ENCODE measurements at regions not wholly inside any gene's neighbourhood (a gene's known extent, or its start where the extent isn't known, plus 50 kb on each side); places are given as distances from the start of the nearest gene placed in this dataset.

DNA sequence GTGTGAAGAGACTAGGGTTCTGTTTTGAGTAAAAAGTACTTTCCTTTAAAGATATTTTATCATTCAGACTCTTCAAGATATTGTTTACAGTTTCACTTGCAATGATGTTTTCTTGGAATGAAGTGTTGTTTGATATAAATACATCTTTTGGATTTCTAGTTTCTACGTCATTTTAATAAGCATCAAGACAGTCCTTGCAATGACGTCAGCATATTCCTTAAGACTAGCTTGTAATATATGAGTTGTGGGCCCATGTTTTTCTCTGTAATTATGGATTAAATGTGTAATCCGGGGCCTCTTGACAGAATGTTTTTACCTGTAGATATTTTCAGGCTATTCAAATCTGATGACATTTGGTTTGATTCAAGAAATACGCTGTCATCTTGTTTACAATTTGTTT is 66.1 kb downstream of the RBMX2 start:
- POLR2A ChIA-PET, result no interaction called here
- H3K4me1 Mint-ChIP-seq (ENCODE audit: low read depth), result no peaks in the 10 kb centered on the region

DNA sequence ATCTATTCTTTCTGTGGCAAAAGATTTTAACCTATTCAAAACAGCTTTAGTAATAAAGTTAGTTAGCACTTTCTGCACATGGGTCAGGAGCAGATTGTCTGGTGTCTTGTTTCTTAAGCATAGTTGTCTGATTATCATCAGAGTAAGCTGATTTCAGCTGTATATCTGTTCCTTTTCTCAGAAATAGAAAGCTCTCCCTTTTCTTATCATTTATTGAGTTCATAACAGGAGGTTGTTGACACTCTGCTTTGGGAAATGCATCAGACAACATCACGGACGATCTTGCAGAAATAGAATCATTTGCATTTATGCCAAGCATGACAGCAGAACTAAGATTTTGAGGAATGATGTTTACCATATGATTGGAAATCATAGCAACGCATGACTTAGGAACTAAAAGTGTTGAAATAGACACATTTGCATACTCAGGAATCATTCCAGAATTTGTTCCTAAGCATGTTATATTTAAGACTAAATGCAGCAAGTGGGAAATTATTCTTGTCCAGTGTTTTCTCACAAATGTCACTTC is 66.7 kb downstream of the RBMX2 start:
- TF ChIP-seq, protein P1, sequence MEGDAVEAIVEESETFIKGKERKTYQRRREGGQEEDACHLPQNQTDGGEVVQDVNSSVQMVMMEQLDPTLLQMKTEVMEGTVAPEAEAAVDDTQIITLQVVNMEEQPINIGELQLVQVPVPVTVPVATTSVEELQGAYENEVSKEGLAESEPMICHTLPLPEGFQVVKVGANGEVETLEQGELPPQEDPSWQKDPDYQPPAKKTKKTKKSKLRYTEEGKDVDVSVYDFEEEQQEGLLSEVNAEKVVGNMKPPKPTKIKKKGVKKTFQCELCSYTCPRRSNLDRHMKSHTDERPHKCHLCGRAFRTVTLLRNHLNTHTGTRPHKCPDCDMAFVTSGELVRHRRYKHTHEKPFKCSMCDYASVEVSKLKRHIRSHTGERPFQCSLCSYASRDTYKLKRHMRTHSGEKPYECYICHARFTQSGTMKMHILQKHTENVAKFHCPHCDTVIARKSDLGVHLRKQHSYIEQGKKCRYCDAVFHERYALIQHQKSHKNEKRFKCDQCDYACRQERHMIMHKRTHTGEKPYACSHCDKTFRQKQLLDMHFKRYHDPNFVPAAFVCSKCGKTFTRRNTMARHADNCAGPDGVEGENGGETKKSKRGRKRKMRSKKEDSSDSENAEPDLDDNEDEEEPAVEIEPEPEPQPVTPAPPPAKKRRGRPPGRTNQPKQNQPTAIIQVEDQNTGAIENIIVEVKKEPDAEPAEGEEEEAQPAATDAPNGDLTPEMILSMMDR (IDR thresholded peaks at IDR 0.05), result no peak
- no peak for ATAC-seq (ENCODE audit: poor library complexity)
- H3K4me3 Mint-ChIP-seq, result no peak overlapping the region
- H3K9me3 Mint-ChIP-seq, result no peaks in the 10 kb centered on the region
- H3K36me3 ChIP-seq (ENCODE audit: insufficient read depth, low read length), result no peaks in the 10 kb centered on the region
- ChIA-PET POLR2A (no interaction called here), CTCF (no interaction called here)
- intact Hi-C loops (cut with DNase I, micrococcal nuclease), result no loop called here
- H3K9me3 ChIP-seq (ENCODE audit: control insufficient read depth in 1 of 2, insufficient read depth in 1 of 2, low read length in 2 of 2), result no peaks in the 10 kb centered on the region
- DNase-seq, result no peak
- peaks cover 0 to 8% of the 10 kb centered on the region in 2 experiments for H3K27me3 ChIP-seq (ENCODE audit: control insufficient read depth in 1 of 2, insufficient read depth in 2 of 2, low read length in 2 of 2)
- no peaks in the 10 kb centered on the region for H3K4me1 ChIP-seq (ENCODE audit: insufficient read depth, low read length)
- H3K36me3 Mint-ChIP-seq (ENCODE audit: low read depth), result no peaks in the 10 kb centered on the region
- peaks cover 8% of the 10 kb centered on the region for H3K27me3 Mint-ChIP-seq
- no peaks in the 10 kb centered on the region for H3K4me1 Mint-ChIP-seq (ENCODE audit: low read depth)
- no peak overlapping the region for H3K4me3 ChIP-seq (ENCODE audit: low read length)
- H3K27ac ChIP-seq (ENCODE audit: low read depth in 1 of 2, low read length in 2 of 2), result no peak overlapping the region
- no peak overlapping the region for H3K27ac Mint-ChIP-seq

More for the DNA sequence above, 66.1 kb downstream of the RBMX2 start:
- ATAC-seq (ENCODE audit: poor library complexity) (no peak), DNase-seq (no peak)
- TF ChIP-seq, protein P1 (IDR thresholded peaks at IDR 0.05), result no peak
- Mint-ChIP-seq H3K27ac (no peak overlapping the region), H3K9me3 (no peaks in the 10 kb centered on the region), H3K36me3 (ENCODE audit: low read depth) (no peaks in the 10 kb centered on the region), H3K4me3 (no peak overlapping the region), H3K27me3 (peaks cover 8% of the 10 kb centered on the region)
- Histone ChIP-seq H3K9me3 (ENCODE audit: control insufficient read depth in 1 of 2, insufficient read depth in 1 of 2, low read length in 2 of 2) (no peaks in the 10 kb centered on the region), H3K4me3 (ENCODE audit: low read length) (no peak overlapping the region), H3K27ac (ENCODE audit: low read depth in 1 of 2, low read length in 2 of 2) (no peak overlapping the region), H3K4me1 (ENCODE audit: insufficient read depth, low read length) (no peaks in the 10 kb centered on the region), H3K27me3 (ENCODE audit: control insufficient read depth in 1 of 2, insufficient read depth in 2 of 2, low read length in 2 of 2) (peaks cover 0 to 8% of the 10 kb centered on the region in 2 experiments), H3K36me3 (ENCODE audit: insufficient read depth, low read length) (no peaks in the 10 kb centered on the region)
- CTCF ChIA-PET, result no interaction called here
- intact Hi-C loops (cut with DNase I, micrococcal nuclease), result no loop called here

- TF ChIP-seq, protein P1 (IDR thresholded peaks at IDR 0.05), result no peak
- no peak overlapping the region for H3K4me3 Mint-ChIP-seq
- H3K4me1 ChIP-seq (ENCODE audit: insufficient read depth, low read length), result no peaks in the 10 kb centered on the region
- H3K27me3 Mint-ChIP-seq, result peaks cover 5% of the 10 kb centered on the region
- intact Hi-C loops (cut with DNase I, micrococcal nuclease), result no loop called here
- H3K27me3 ChIP-seq (ENCODE audit: control insufficient read depth in 1 of 2, insufficient read depth in 2 of 2, low read length in 2 of 2), result no peaks in the 10 kb centered on the region
- H3K4me1 Mint-ChIP-seq (ENCODE audit: low read depth), result no peaks in the 10 kb centered on the region
- H3K9me3 ChIP-seq (ENCODE audit: control insufficient read depth in 1 of 2, insufficient read depth in 1 of 2, low read length in 2 of 2), result no peaks in the 10 kb centered on the region
- H3K4me3 ChIP-seq (ENCODE audit: low read length), result no peak overlapping the region
- ChIA-PET POLR2A (no interaction called here), CTCF (no interaction called here)
- no peaks in the 10 kb centered on the region for H3K36me3 Mint-ChIP-seq (ENCODE audit: low read depth)
- DNase-seq, result no peak
- no peaks in the 10 kb centered on the region for H3K9me3 Mint-ChIP-seq
- no peak overlapping the region for H3K27ac ChIP-seq (ENCODE audit: low read depth in 1 of 2, low read length in 2 of 2)
- no peak for ATAC-seq (ENCODE audit: poor library complexity)
- H3K27ac Mint-ChIP-seq, result no peak overlapping the region
- H3K36me3 ChIP-seq (ENCODE audit: insufficient read depth, low read length), result no peaks in the 10 kb centered on the region
Observed at GRCh38 chrX:130482871-130483270, 81.1 kb downstream of the RBMX2 start.
